Natural killer cell (primary cell): ENCODE measurements at regions not wholly inside any gene's neighbourhood (a gene's known extent, or its start where the extent isn't known, plus 50 kb on each side); places are given as distances from the start of the nearest gene placed in this dataset.

Source experiments
- ATAC-seq, 3 donors: fragments of 150-1000 bp in 2 of 3; fragments of 200-7000 bp in 1 of 3; cut with Tn5 transposase; 1 replicate in 1 of 3; 2 replicates in 2 of 3; pipeline ENCODE4 v1.10.0; 2021; ENCODE audit warnings: mild to moderate bottlenecking in 2 of 3, moderate library complexity in 2 of 3
- DNase-seq, 2 donors: peaks; one replicate each; pipeline versions ENCODE4 v3.0.0 to v3.0.0-alpha.2; 2013 to 2021; ENCODE audit warnings: mixed read lengths in 1 of 2
- H3K27ac ChIP-seq: one replicate; pipeline ENCODE4 v1.5.1; 2013; ENCODE audit warnings: mild to moderate bottlenecking, low read length
- H3K27me3 ChIP-seq: one replicate; pipeline ENCODE4 v1.6.1; 2013; ENCODE audit warnings: low read length; ENCODE audit not compliant: control insufficient read depth, insufficient read depth
- H3K36me3 ChIP-seq: one replicate; pipeline ENCODE4 v1.6.1; 2013; ENCODE audit warnings: low read length; ENCODE audit not compliant: control insufficient read depth, insufficient read depth
- H3K4me1 ChIP-seq: one replicate; pipeline ENCODE4 v1.6.1; 2013; ENCODE audit warnings: low read length; ENCODE audit not compliant: control insufficient read depth, insufficient read depth
- H3K4me3 ChIP-seq: one replicate; pipeline ENCODE4 v1.5.1; 2013; ENCODE audit warnings: low read length
- H3K9me3 ChIP-seq: one replicate; pipeline ENCODE4 v1.6.1; 2013; ENCODE audit warnings: low read length; ENCODE audit not compliant: control insufficient read depth, insufficient read depth
- H3K27ac Mint-ChIP-seq, 2 donors: one replicate each; pipeline ENCODE4 v1.8.0; 2022; ENCODE audit warnings: mild to moderate bottlenecking in 2 of 2, mixed read lengths in 2 of 2, moderate library complexity in 1 of 2
- H3K27me3 Mint-ChIP-seq, 2 donors: one replicate each; pipeline ENCODE4 v1.8.0; 2022; ENCODE audit warnings: low read depth in 2 of 2, mixed read lengths in 2 of 2
- H3K36me3 Mint-ChIP-seq: one replicate; pipeline ENCODE4 v1.8.0; 2022; ENCODE audit warnings: mixed read lengths
- H3K4me1 Mint-ChIP-seq, 2 donors: one replicate each; pipeline ENCODE4 v1.8.0; 2022; ENCODE audit warnings: mixed read lengths in 2 of 2
- H3K4me3 Mint-ChIP-seq: one replicate; pipeline ENCODE4 v1.8.0; 2022; ENCODE audit warnings: mild to moderate bottlenecking, moderate library complexity, mixed read lengths
- H3K9me3 Mint-ChIP-seq, 2 donors: one replicate each; pipeline ENCODE4 v1.8.0; 2022; ENCODE audit warnings: mixed read lengths in 2 of 2
- CTCF ChIP-seq: fragments of 200-600 bp; IDR thresholded peaks from one replicate; pipeline ENCODE4 v1.8.0; 2022; ENCODE audit warnings: antibody characterized with exemption
- WGBS: methylation state at CpG from one replicate; pipeline ENCODE4 v1.1.7; 2013; ENCODE audit warnings: missing lambda C conversion rate; ENCODE audit not compliant: insufficient coverage; 5-methylcytosine and 5-hydroxymethylcytosine counted together
- intact Hi-C: fragments of 100-400 bp; cut with micrococcal nuclease; formaldehyde crosslinking; loops from one replicate; pipeline ENCODE4 v1.14.2; 2022

- TF ChIP-seq CTCF: no peak
- WGBS: 54% methylated on average over 6 of the region's 6 CpGs
Observed at GRCh38 chr7:138233189-138233588, 156.9 kb downstream of the AKR1D1 start.

GRCh38 chr7:138235207-138235606, 158.9 kb downstream of the AKR1D1 start:
- 84% methylated on average over 3 of the region's 3 CpGs for WGBS

More at GRCh38 chr7:138233189-138233588, 156.9 kb downstream of the AKR1D1 start:
- Mint-ChIP-seq H3K27ac (no peak overlapping the region), H3K27me3 (no peaks in the 10 kb centered on the region), H3K4me1 (no peaks in the 10 kb centered on the region), H3K36me3 (no peaks in the 10 kb centered on the region), H3K4me3 (no peak overlapping the region), H3K9me3 (peaks cover 0 to 2% of the 10 kb centered on the region in 2 donors)
- H3K9me3 ChIP-seq: no peaks in the 10 kb centered on the region
- H3K27ac ChIP-seq: no peak overlapping the region
- no peaks in the 10 kb centered on the region for H3K4me1 ChIP-seq
- DNase-seq (no peak), ATAC-seq (no peak)
- no peaks in the 10 kb centered on the region for H3K27me3 ChIP-seq
- H3K4me3 ChIP-seq: no peak overlapping the region
- no peaks in the 10 kb centered on the region for H3K36me3 ChIP-seq
- intact Hi-C loops: no loop called here

GRCh38 chr7:138237995-138238394, 161.7 kb downstream of the AKR1D1 start:
- TF ChIP-seq CTCF: no peak
- Mint-ChIP-seq H3K27ac (no peak overlapping the region), H3K27me3 (no peaks in the 10 kb centered on the region), H3K4me1 (no peaks in the 10 kb centered on the region), H3K36me3 (no peaks in the 10 kb centered on the region), H3K4me3 (no peak overlapping the region), H3K9me3 (peaks cover 0 to under 1% of the 10 kb centered on the region in 2 donors)
- 89% methylated on average over 5 of the region's 5 CpGs for WGBS
- H3K27ac ChIP-seq: no peak overlapping the region
- H3K9me3 ChIP-seq: no peaks in the 10 kb centered on the region
- intact Hi-C loops: no loop called here
- no peak for ATAC-seq
- DNase-seq: no peak
- no peaks in the 10 kb centered on the region for H3K4me1 ChIP-seq
- H3K36me3 ChIP-seq: no peaks in the 10 kb centered on the region
- H3K27me3 ChIP-seq: no peaks in the 10 kb centered on the region
- no peak overlapping the region for H3K4me3 ChIP-seq

More at GRCh38 chr7:138235207-138235606, 158.9 kb downstream of the AKR1D1 start:
- H3K27me3 Mint-ChIP-seq: no peaks in the 10 kb centered on the region
- H3K27me3 ChIP-seq: no peaks in the 10 kb centered on the region
- peaks cover 0 to 2% of the 10 kb centered on the region in 2 donors for H3K9me3 Mint-ChIP-seq
- no peaks in the 10 kb centered on the region for H3K36me3 ChIP-seq
- no peak overlapping the region for H3K27ac Mint-ChIP-seq
- H3K27ac ChIP-seq: no peak overlapping the region
- H3K4me1 ChIP-seq: no peaks in the 10 kb centered on the region
- no peaks in the 10 kb centered on the region for H3K9me3 ChIP-seq
- DNase-seq (no peak), ATAC-seq (no peak)
- intact Hi-C loops: no loop called here
- H3K4me3 Mint-ChIP-seq: no peak overlapping the region
- no peaks in the 10 kb centered on the region for H3K4me1 Mint-ChIP-seq
- no peaks in the 10 kb centered on the region for H3K36me3 Mint-ChIP-seq
- H3K4me3 ChIP-seq: no peak overlapping the region
- TF ChIP-seq CTCF: no peak
